GM12872 (cell line): ENCODE measurements at regions not wholly inside any gene's neighbourhood (a gene's known extent, or its start where the extent isn't known, plus 50 kb on each side); places are given as distances from the start of the nearest gene placed in this dataset.

Experiments used
- CTCF ChIP-seq: IDR thresholded peaks from 3 replicates; pipeline ENCODE4 v1.5.1; 2011; ENCODE audit warnings: low read depth, mild to moderate bottlenecking, low read length, moderate library complexity; ENCODE audit not compliant: insufficient read depth

- TF ChIP-seq CTCF: no peak
These were observed 73.4 kb downstream of the NR2F2 start for GRCh38 chr15:96403932-96404331.

- TF ChIP-seq CTCF: no peak
These were observed 74.1 kb downstream of the NR2F2 start for GRCh38 chr15:96404560-96404959.

GRCh38 chr15:96406291-96406690 lies 75.8 kb downstream of the NR2F2 start:
- no peak for TF ChIP-seq CTCF

- no peak for TF ChIP-seq CTCF
These were observed 76.2 kb downstream of the NR2F2 start for GRCh38 chr15:96406701-96407100.

GRCh38 chr15:96407482-96407881 lies 77.0 kb downstream of the NR2F2 start:
- no peak for TF ChIP-seq CTCF

GRCh38 chr15:96408591-96409183 lies 78.2 kb downstream of the NR2F2 start:
- no peak for TF ChIP-seq CTCF

- no peak for TF ChIP-seq CTCF
These were observed 79.0 kb downstream of the NR2F2 start for GRCh38 chr15:96409215-96410138.
